H1 (cell line): ENCODE measurements at regions not wholly inside any gene's neighbourhood (a gene's known extent, or its start where the extent isn't known, plus 50 kb on each side); places are given as distances from the start of the nearest gene placed in this dataset.

Experiments
- CTCF ChIA-PET: fragments of 300-600 bp; sonication (Branson Sonifier 250); formaldehyde crosslinking; loops from one replicate; lab custom pipeline; 2021; ENCODE audit not compliant: partially characterized antibody; lab: Charles Lee
- POLR2A ChIA-PET: fragments of 300-600 bp; sonication (Branson Sonifier 250); formaldehyde crosslinking; loops from one replicate; lab custom pipeline; 2021; ENCODE audit warnings: inconsistent platforms; ENCODE audit not compliant: partially characterized antibody; lab: Charles Lee
- DNase-seq, 2 experiments: peaks; one replicate each; pipeline versions ENCODE4 v3.0.0 to v3.0.0-alpha.2; 2010 to 2022; ENCODE audit warnings: low spot score in 2 of 2, low read depth in 1 of 2, mixed read lengths in 1 of 2
- FAIRE-seq: peaks from 2 replicates; lab custom pipeline; 2011; peaks lifted over from hg19 to GRCh38; lab: Jason Lieb, UNC
- H2AFZ ChIP-seq: 2 replicates; pipeline ENCODE4 v1.8.1; 2012; ENCODE audit warnings: low read length, inconsistent platforms
- H2AK5ac ChIP-seq: 2 replicates; pipeline ENCODE4 v1.6.1; 2013; ENCODE audit warnings: low read depth, low read length
- H2BK120ac ChIP-seq: replicated peaks from 2 replicates; pipeline ENCODE3; 2013; ENCODE audit warnings: low read depth, low read length, inconsistent platforms
- H2BK12ac ChIP-seq: 2 replicates; pipeline ENCODE4 v1.6.1; 2013; ENCODE audit warnings: low read depth, low read length
- H2BK15ac ChIP-seq: 2 replicates; pipeline ENCODE4 v1.6.1; 2013; ENCODE audit warnings: low read length
- H2BK20ac ChIP-seq: 2 replicates; pipeline ENCODE4 v1.6.1; 2013; ENCODE audit warnings: low read length
- H2BK5ac ChIP-seq: 2 replicates; pipeline ENCODE4 v1.6.1; 2013; ENCODE audit warnings: low read depth, low read length
- H3K14ac ChIP-seq: 2 replicates; pipeline ENCODE4 v1.6.1; 2013; ENCODE audit warnings: inconsistent platforms; ENCODE audit not compliant: insufficient read length
- H3K18ac ChIP-seq: 2 replicates; pipeline ENCODE4 v1.6.1; 2013; ENCODE audit warnings: low read length; ENCODE audit errors: extremely low read depth
- H3K23ac ChIP-seq: 2 replicates; pipeline ENCODE4 v1.6.1; 2013; ENCODE audit warnings: inconsistent platforms; ENCODE audit not compliant: insufficient read length
- H3K23me2 ChIP-seq: 2 replicates; pipeline ENCODE4 v1.6.1; 2013; ENCODE audit warnings: low read depth, low read length
- H3K27ac ChIP-seq: 2 replicates; pipeline ENCODE4 v1.6.1; 2011; ENCODE audit warnings: low read depth, low read length, inconsistent platforms
- H3K27me3 ChIP-seq, 4 experiments: replicated peaks in 1 of 4; 1 replicate in 1 of 4; 2 replicates in 3 of 4; pipeline versions ENCODE4 v1.6.1 to v1.8.1; 2011 to 2013; ENCODE audit warnings: low read length in 3 of 4, mild to moderate bottlenecking in 3 of 4, inconsistent platforms in 2 of 4, mixed read lengths in 2 of 4, moderate library complexity in 1 of 4; ENCODE audit not compliant: control insufficient read depth in 3 of 4, insufficient read depth in 3 of 4; ENCODE audit errors: extremely low read depth in 1 of 4
- H3K36me3 ChIP-seq, 4 experiments: 2 replicates each; pipeline versions ENCODE4 v1.6.1 to v1.8.1; 2011 to 2013; ENCODE audit warnings: mild to moderate bottlenecking in 4 of 4, low read length in 3 of 4, moderate library complexity in 2 of 4, control low read depth in 1 of 4, inconsistent platforms in 1 of 4; ENCODE audit not compliant: insufficient read depth in 4 of 4, control insufficient read depth in 2 of 4
- H3K4ac ChIP-seq: replicated peaks from 2 replicates; pipeline ENCODE3; 2013; ENCODE audit warnings: low read length, low read depth, mixed read lengths, inconsistent platforms; ENCODE audit not compliant: insufficient read length
- H3K4me1 ChIP-seq, 4 experiments: replicated peaks in 1 of 4; 1 replicate in 1 of 4; 2 replicates in 3 of 4; pipeline versions ENCODE4 v1.6.1 to v1.8.1; 2011 to 2013; ENCODE audit warnings: low read length in 3 of 4, inconsistent platforms in 2 of 4, mixed read lengths in 1 of 4; ENCODE audit not compliant: insufficient read depth in 4 of 4, control insufficient read depth in 3 of 4
- H3K4me2 ChIP-seq, 2 experiments: 2 replicates each; pipeline versions ENCODE4 v1.6.1 to v1.8.1; 2011 to 2013; ENCODE audit warnings: low read depth in 2 of 2, low read length in 2 of 2, control low read depth in 1 of 2, inconsistent platforms in 1 of 2, mild to moderate bottlenecking in 1 of 2; ENCODE audit not compliant: insufficient read depth in 1 of 2
- H3K4me3 ChIP-seq, 4 experiments: fragments of 200-600, 300-600 bp in 1 of 4; sonication (generic), shearing (Covaris generic), sonication (Bioruptor Twin) in 1 of 4; 2 replicates each; pipeline versions ENCODE4 v1.5.1 to v1.8.1; 2011 to 2016; ENCODE audit warnings: low read length in 4 of 4, low read depth in 3 of 4, control low read depth in 2 of 4, inconsistent platforms in 2 of 4, mild to moderate bottlenecking in 2 of 4, mixed read lengths in 1 of 4, moderate library complexity in 1 of 4; ENCODE audit not compliant: insufficient read depth in 2 of 4; ENCODE audit errors: extremely low read depth in 1 of 4
- H3K56ac ChIP-seq: replicated peaks from 2 replicates; pipeline ENCODE3; 2013; ENCODE audit warnings: low read depth, mild to moderate bottlenecking, mixed read lengths, low read length, inconsistent platforms; ENCODE audit not compliant: insufficient read length
- H3K79me1 ChIP-seq: 2 replicates; pipeline ENCODE4 v1.6.1; 2013; ENCODE audit warnings: low read depth, low read length, control low read depth
- H3K79me2 ChIP-seq, 2 experiments: 2 replicates each; pipeline versions ENCODE4 v1.6.1 to v1.8.1; 2012 to 2013; ENCODE audit warnings: low read length in 2 of 2, mild to moderate bottlenecking in 2 of 2, inconsistent platforms in 1 of 2; ENCODE audit not compliant: insufficient read depth in 2 of 2, control insufficient read depth in 1 of 2
- H3K9ac ChIP-seq, 4 experiments: replicated peaks in 1 of 4; 1 replicate in 1 of 4; 2 replicates in 3 of 4; pipeline versions ENCODE4 v1.6.1 to v1.8.1; 2011 to 2013; ENCODE audit warnings: low read depth in 3 of 4, low read length in 3 of 4, control low read depth in 2 of 4, mild to moderate bottlenecking in 2 of 4, moderate library complexity in 2 of 4, inconsistent platforms in 1 of 4; ENCODE audit errors: extremely low read depth in 1 of 4
- H3K9me3 ChIP-seq, 2 experiments: 2 replicates each; pipeline versions ENCODE4 v1.6.1 to v1.8.1; 2012 to 2013; ENCODE audit warnings: mild to moderate bottlenecking in 2 of 2, moderate library complexity in 2 of 2, control low read depth in 1 of 2, inconsistent platforms in 1 of 2, low read depth in 1 of 2, low read length in 1 of 2, mixed read lengths in 1 of 2; ENCODE audit not compliant: insufficient read depth in 2 of 2
- H4K20me1 ChIP-seq, 2 experiments: replicated peaks in 1 of 2; 2 replicates each; pipeline versions ENCODE3 to v1.8.1; 2011 to 2013; ENCODE audit warnings: inconsistent platforms in 2 of 2, low read length in 2 of 2, mild to moderate bottlenecking in 1 of 2; ENCODE audit not compliant: insufficient read depth in 2 of 2, control insufficient read depth in 1 of 2
- H4K5ac ChIP-seq: 2 replicates; pipeline ENCODE4 v1.6.1; 2013; ENCODE audit warnings: low read length, low read depth, mixed read lengths, inconsistent platforms; ENCODE audit not compliant: insufficient read length
- H4K8ac ChIP-seq: 2 replicates; pipeline ENCODE4 v1.8.0; 2013; ENCODE audit warnings: mild to moderate bottlenecking, moderate library complexity, low read length, inconsistent platforms; ENCODE audit not compliant: insufficient read depth; ENCODE audit errors: extremely low read depth
- H4K91ac ChIP-seq: replicated peaks from 2 replicates; pipeline ENCODE3; 2013; ENCODE audit warnings: low read length, mixed read lengths, inconsistent platforms; ENCODE audit not compliant: insufficient read length
- BCL11A ChIP-seq, 2 experiments: IDR thresholded peaks; one replicate each; pipeline ENCODE4 v1.6.1; 2011; ENCODE audit warnings: low read depth in 2 of 2, low read length in 2 of 2, mild to moderate bottlenecking in 2 of 2
- KDM5A ChIP-seq: fragments of 200-600 bp; IDR thresholded peaks from 2 replicates; pipeline ENCODE4 v1.7.1; 2012; ENCODE audit warnings: mild to moderate bottlenecking, low read length, inconsistent platforms, mixed read lengths
- NANOG ChIP-seq: IDR thresholded peaks from 2 replicates; pipeline ENCODE4 v1.6.1; 2011; ENCODE audit warnings: low read length, low read depth, mild to moderate bottlenecking, inconsistent platforms; ENCODE audit not compliant: insufficient read depth, poor library complexity, severe bottlenecking
- POLR2AphosphoS5 ChIP-seq: IDR thresholded peaks from 2 replicates; pipeline ENCODE4 v1.6.1; 2011; ENCODE audit warnings: low read depth, low read length
- POU5F1 ChIP-seq: IDR thresholded peaks from 2 replicates; pipeline ENCODE4 v1.6.1; 2011; ENCODE audit warnings: low read depth, mild to moderate bottlenecking, low read length, moderate library complexity
- RAD21 ChIP-seq, 2 experiments: IDR thresholded peaks in 1 of 2; conservative IDR thresholded peaks in 1 of 2; 2 replicates each; pipeline ENCODE4 v1.6.1; 2011; ENCODE audit warnings: low read depth in 2 of 2, low read length in 2 of 2, improper control_type of control experiment in 1 of 2, inconsistent platforms in 1 of 2, mild to moderate bottlenecking in 1 of 2, moderate library complexity in 1 of 2
- SIN3A ChIP-seq, 2 experiments: IDR thresholded peaks in 1 of 2; conservative IDR thresholded peaks in 1 of 2; 2 replicates each; pipeline ENCODE4 v1.6.1; 2011 to 2012; ENCODE audit warnings: low read length in 2 of 2, improper control_type of control experiment in 1 of 2, low read depth in 1 of 2, mild to moderate bottlenecking in 1 of 2
- SIRT6 ChIP-seq: IDR thresholded peaks from one replicate; pipeline ENCODE4 v1.7.1; 2012; ENCODE audit warnings: low read length, inconsistent platforms
- SIX5 ChIP-seq: IDR thresholded peaks from 2 replicates; pipeline ENCODE4 v1.6.1; 2011; ENCODE audit warnings: mild to moderate bottlenecking, low read depth, low read length
- USF2 ChIP-seq: IDR thresholded peaks from 2 replicates; pipeline ENCODE4 v1.6.1; 2011; ENCODE audit warnings: low read length, improper control_type of control experiment
- ZNF274 ChIP-seq: IDR thresholded peaks from 2 replicates; pipeline ENCODE4 v1.7.0; 2012; ENCODE audit warnings: low read length, borderline replicate concordance; ENCODE audit errors: extremely low read depth
- WGBS, 2 experiments: shearing (Covaris generic) in 1 of 2; methylation state at CpG; one replicate each; pipeline versions ENCODE4 v1.1.6 to v1.1.7; 2013 to 2015; ENCODE audit warnings: low lambda C conversion rate in 2 of 2, mixed read lengths in 2 of 2, inconsistent platforms in 1 of 2, low coverage in 1 of 2, missing lambda C conversion rate in 1 of 2; ENCODE audit not compliant: insufficient replicate concordance in 2 of 2, insufficient coverage in 1 of 2, insufficient read length in 1 of 2; ENCODE audit errors: extremely low coverage in 1 of 2, missing lambda C conversion rate in 1 of 2; 5-methylcytosine and 5-hydroxymethylcytosine counted together

DNA sequence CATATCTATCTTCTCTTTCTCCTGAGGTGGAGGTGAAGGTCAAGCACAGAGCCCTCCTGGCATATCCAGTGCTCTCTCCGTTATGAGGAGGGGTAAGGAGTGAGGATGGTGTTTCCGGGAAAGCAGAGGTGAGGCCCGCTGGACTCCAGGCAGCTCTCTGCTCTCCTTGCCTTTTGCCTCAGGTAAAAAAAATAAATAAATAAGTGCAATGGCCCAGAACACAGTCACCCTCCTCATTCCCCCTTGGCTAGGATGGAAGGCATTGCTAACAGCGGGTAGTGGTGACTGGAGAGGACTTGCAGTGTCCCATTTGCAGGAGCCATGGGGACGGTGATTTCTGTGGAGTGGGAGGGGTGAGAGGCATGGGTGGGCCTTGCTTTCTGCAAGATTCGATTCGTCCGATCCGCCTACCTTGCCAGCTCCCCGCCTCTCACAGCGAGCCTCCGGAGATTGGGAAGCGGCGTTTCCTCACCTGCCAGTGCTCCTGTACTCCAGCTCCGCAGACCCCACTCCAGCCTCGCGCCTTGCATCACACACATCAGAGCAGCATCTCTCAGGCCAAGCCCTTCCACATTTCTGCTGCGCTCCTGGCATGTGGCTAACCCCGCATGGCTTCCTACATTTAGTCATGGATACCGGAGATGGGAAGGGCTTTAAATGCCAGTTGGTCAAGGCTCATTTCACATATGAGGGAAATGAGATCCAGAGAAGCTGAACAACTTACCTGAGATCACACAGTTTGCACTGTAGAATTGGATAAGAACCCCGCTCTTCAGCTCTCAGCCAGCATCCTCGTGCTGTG is 155.2 kb downstream of the VAPA start:
- H3K4me2 ChIP-seq: no peak overlapping the region
- no peak overlapping the region for H4K8ac ChIP-seq
- no peak overlapping the region; the same call in 1 of the 2 replicates for H3K27ac ChIP-seq
- no peak overlapping the region for H2BK5ac ChIP-seq
- H3K27me3 ChIP-seq: peaks cover 0 to 1% (median 0%) of the 10 kb centered on the region in 4 experiments; a peak in 1 of 7 replicates
- H2AK5ac ChIP-seq: no peak overlapping the region
- H2BK15ac ChIP-seq: 0 out of 2 replicates have a peak overlapping the region, but pooled peaks have one; percentile 67
- H3K36me3 ChIP-seq: no peaks in the 10 kb centered on the region
- H3K4me1 ChIP-seq: peaks cover 2 to 10% (median 7%) of the 10 kb centered on the region in 4 experiments; a peak in 6 of 7 replicates
- CTCF ChIA-PET: interaction anchor here (1.9 kb wide), 1 partner anchor 36 kb away, joined by 4 read pairs; no protein-coding TSS in a partner anchor
- no peak overlapping the region for H2BK120ac ChIP-seq
- no peak overlapping the region; the same call in 1 of the 2 replicates for H2AFZ ChIP-seq
- H3K4ac ChIP-seq: no peak overlapping the region
- no peaks in the 10 kb centered on the region for H3K79me1 ChIP-seq
- no peak overlapping the region for H3K18ac ChIP-seq
- no peaks in the 10 kb centered on the region; a peak in 1 of 4 replicates for H3K9me3 ChIP-seq
- no peak overlapping the region for H2BK12ac ChIP-seq
- FAIRE-seq (no peak), DNase-seq (no peak)
- no peak overlapping the region for H4K5ac ChIP-seq
- no peak overlapping the region for H3K4me3 ChIP-seq
- H3K9ac ChIP-seq: no peak overlapping the region; a peak in 1 of 7 replicates
- H2BK20ac ChIP-seq: no peak overlapping the region
- H4K20me1 ChIP-seq: no peaks in the 10 kb centered on the region
- H3K56ac ChIP-seq: no peak overlapping the region
- 89% methylated on average over 22 of the region's 22 CpGs; no CpG with 5 or more reads in 1 of the 2 experiments for WGBS, 2 experiments
- POLR2A ChIA-PET: interaction anchor here (0.6 kb wide), 1 partner anchor 1291 kb away, joined by 3 read pairs; no protein-coding TSS in a partner anchor
- H3K79me2 ChIP-seq: no peaks in the 10 kb centered on the region
- no peak overlapping the region for H3K14ac ChIP-seq
- no peaks in the 10 kb centered on the region; the same call in 1 of the 2 replicates for H3K23me2 ChIP-seq
- H3K23ac ChIP-seq: no peak overlapping the region
- H4K91ac ChIP-seq: no peak overlapping the region
- TF ChIP-seq USF2: no peak
- no peak for TF ChIP-seq POLR2AphosphoS5
- TF ChIP-seq RAD21 (IDR thresholded peaks at IDR 0.05 in 1 of 2, conservative IDR thresholded peaks at IDR 0.05 in 1 of 2; ENCODE audit: low read depth in 2 of 2, low read length in 2 of 2): no peak
- TF ChIP-seq SIX5: no peak
- TF ChIP-seq SIN3A (conservative IDR thresholded peaks at IDR 0.05 in 1 of 2, IDR thresholded peaks at IDR 0.05 in 1 of 2; ENCODE audit: low read depth in 1 of 2, low read length in 2 of 2): no peak
- no peak for TF ChIP-seq KDM5A
- no peak for TF ChIP-seq BCL11A (IDR thresholded peaks at IDR 0.05; ENCODE audit: low read depth in 2 of 2, low read length in 2 of 2)
- TF ChIP-seq SIRT6: no peak
- no peak for TF ChIP-seq POU5F1
- no peak for TF ChIP-seq NANOG
- TF ChIP-seq ZNF274: no peak
